ENCODE measurements at regions not wholly inside any gene's neighbourhood (a gene's known extent, or its start where the extent isn't known, plus 50 kb on each side); places are given as distances from the start of the nearest gene placed in this dataset.
A peak's percentile ranks its signal among the peaks of the same experiment; 100 is the strongest.

DNA sequence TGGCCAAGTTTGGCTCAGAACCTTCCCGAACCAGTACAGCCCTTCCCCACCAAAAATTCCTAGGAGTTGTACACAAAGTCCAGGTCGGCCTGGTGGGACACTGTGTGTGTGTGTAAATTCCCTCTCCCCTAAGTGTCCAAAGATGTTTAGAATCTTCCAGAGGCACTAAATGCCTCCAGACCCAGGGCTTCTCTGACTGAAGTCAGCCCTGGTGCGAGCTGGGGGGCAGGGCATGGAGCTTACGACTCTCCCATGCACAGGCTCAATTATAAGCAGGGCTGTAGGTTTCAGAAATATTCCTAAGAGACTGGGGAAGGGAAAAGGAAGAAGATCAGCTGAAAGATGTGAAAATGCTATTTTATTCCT, 106.9 kb upstream of the ATF7IP start:
- BruUV-seq (replicated peaks): no TSS peak
- H4K20me1 ChIP-seq (ENCODE audit: low read length): no peaks in the 10 kb centered on the region
- no peaks in the 10 kb centered on the region for H3K36me3 ChIP-seq (ENCODE audit: low read depth, low read length)
- peak overlapping the region; percentile 94 for H3K27ac ChIP-seq (ENCODE audit: low read length)
- no peak for DNase-seq
- peak overlapping the region; percentile 80; the same call in 1 of the 2 replicates for H3K9ac ChIP-seq (ENCODE audit: low read length)
- H3F3A ChIP-seq (ENCODE audit: low read length, unreplicated experiment): no peaks in the 10 kb centered on the region
- peak overlapping the region; percentile 64; the same call in 1 of the 2 replicates for H3K4me2 ChIP-seq (ENCODE audit: low read length)
- H3K9me3 ChIP-seq (ENCODE audit: low read length): no peaks in the 10 kb centered on the region
- no peak for ATAC-seq
- no peaks in the 10 kb centered on the region for H3K79me2 ChIP-seq (ENCODE audit: low read length)
- no peaks in the 10 kb centered on the region for H3K27me3 ChIP-seq (ENCODE audit: low read length)
- peaks cover 52% of the 10 kb centered on the region for H3K4me1 ChIP-seq (ENCODE audit: insufficient read depth, low read length)
- intact Hi-C loops (cut with micrococcal nuclease): loop anchor here (5.0 kb wide), 1 partner anchor 124 kb away; no protein-coding TSS in a partner anchor
- TF ChIP-seq EZH2 (IDR thresholded peaks at IDR 0.05; ENCODE audit: low read length, unreplicated experiment) (no peak), EZH2phosphoT487 (IDR thresholded peaks at IDR 0.05; ENCODE audit: borderline replicate concordance, low read length) (no peak), CTCF (conservative IDR thresholded peaks at IDR 0.05; ENCODE audit: low read depth, low read length) (no peak)
- H3K4me3 ChIP-seq (ENCODE audit: low read length): no peak overlapping the region
- POLR2A ChIA-PET (ENCODE audit: unreplicated experiment): no interaction called here
- CTCF ChIA-PET: no interaction called here
- H3K9me2 ChIP-seq (replicated peaks; ENCODE audit: low read length): no peaks in the 10 kb centered on the region
- H2AFZ ChIP-seq (ENCODE audit: low read length): peak overlapping the region; percentile 56

DNA sequence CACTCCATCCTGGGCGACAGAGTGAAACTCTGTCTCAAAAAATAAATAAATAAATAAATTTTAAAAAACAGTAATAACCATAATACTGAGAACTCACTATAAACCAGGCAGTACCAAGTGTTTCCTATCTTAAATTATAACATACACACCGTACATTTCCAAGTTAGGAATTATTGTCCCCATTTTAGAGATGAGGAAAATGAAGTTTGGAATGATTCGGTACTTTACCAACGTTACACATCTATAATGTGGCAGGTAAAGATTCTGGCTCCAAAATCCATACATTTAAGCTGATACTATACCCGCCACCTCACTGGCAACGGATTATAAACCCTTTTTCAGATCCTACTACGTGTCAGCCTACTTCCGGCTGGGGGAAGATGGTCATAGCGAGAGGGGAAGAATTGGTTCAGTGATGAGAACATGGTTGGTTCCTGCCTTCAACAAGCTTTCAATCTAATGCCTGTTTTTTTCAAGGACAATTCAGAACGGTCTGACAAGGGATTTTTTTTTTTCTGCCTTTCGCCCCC, 105.9 kb upstream of the ATF7IP start:
- Histone ChIP-seq H3K79me2 (ENCODE audit: low read length) (no peaks in the 10 kb centered on the region), H3K36me3 (ENCODE audit: low read depth, low read length) (no peaks in the 10 kb centered on the region), H3K4me2 (ENCODE audit: low read length) (peak overlapping the region; percentile 57), H3K9ac (ENCODE audit: low read length) (no peak overlapping the region), H3K27ac (ENCODE audit: low read length) (peak overlapping the region; percentile 88), H4K20me1 (ENCODE audit: low read length) (no peaks in the 10 kb centered on the region), H2AFZ (ENCODE audit: low read length) (peak overlapping the region; percentile 75), H3F3A (ENCODE audit: low read length, unreplicated experiment) (no peaks in the 10 kb centered on the region), H3K9me3 (ENCODE audit: low read length) (no peaks in the 10 kb centered on the region), H3K27me3 (ENCODE audit: low read length) (no peaks in the 10 kb centered on the region), H3K9me2 (replicated peaks; ENCODE audit: low read length) (no peaks in the 10 kb centered on the region), H3K4me1 (ENCODE audit: insufficient read depth, low read length) (peaks cover 55% of the 10 kb centered on the region), H3K4me3 (ENCODE audit: low read length) (no peak overlapping the region; the same call in 1 of the 2 replicates)
- ChIA-PET CTCF (interaction anchor here (1.3 kb wide), 1 partner anchor 106 kb away, joined by 5 read pairs; the partner anchor contains the start of gene ATF7IP), POLR2A (ENCODE audit: unreplicated experiment) (interaction anchor here (0.6 kb wide), 1 partner anchor 106 kb away, joined by 6 read pairs; no protein-coding TSS in a partner anchor)
- TF ChIP-seq EZH2phosphoT487 (IDR thresholded peaks at IDR 0.05; ENCODE audit: borderline replicate concordance, low read length) (no peak), CTCF (conservative IDR thresholded peaks at IDR 0.05; ENCODE audit: low read depth, low read length) (no peak), EZH2 (IDR thresholded peaks at IDR 0.05; ENCODE audit: low read length, unreplicated experiment) (no peak)
- DNase-seq (no peak), ATAC-seq (no peak)
- BruUV-seq (replicated peaks): no TSS peak
- intact Hi-C loops (cut with micrococcal nuclease): loop anchor here (1.0 to 5.0 kb wide), 2 partner anchors 106 to 123 kb away; partner anchors contain the start of gene ATF7IP
